GM19240 (cell line): ENCODE measurements at regions not wholly inside any gene's neighbourhood (a gene's known extent, or its start where the extent isn't known, plus 50 kb on each side); places are given as distances from the start of the nearest gene placed in this dataset.
"Not testable (repeated sequence)": the region's sequence is repeated elsewhere in the genome, so short reads cannot be mapped to it uniquely, and the experiment has no call there.

Source experiments
- DNase-seq: peaks from one replicate; pipeline ENCODE4 v3.0.0; 2011; ENCODE audit warnings: low spot score; ENCODE audit not compliant: insufficient read length

GRCh38 chr5:145466533-145466932, 368.6 kb downstream of the PRELID2 start:
- DNase-seq: no peak

DNA sequence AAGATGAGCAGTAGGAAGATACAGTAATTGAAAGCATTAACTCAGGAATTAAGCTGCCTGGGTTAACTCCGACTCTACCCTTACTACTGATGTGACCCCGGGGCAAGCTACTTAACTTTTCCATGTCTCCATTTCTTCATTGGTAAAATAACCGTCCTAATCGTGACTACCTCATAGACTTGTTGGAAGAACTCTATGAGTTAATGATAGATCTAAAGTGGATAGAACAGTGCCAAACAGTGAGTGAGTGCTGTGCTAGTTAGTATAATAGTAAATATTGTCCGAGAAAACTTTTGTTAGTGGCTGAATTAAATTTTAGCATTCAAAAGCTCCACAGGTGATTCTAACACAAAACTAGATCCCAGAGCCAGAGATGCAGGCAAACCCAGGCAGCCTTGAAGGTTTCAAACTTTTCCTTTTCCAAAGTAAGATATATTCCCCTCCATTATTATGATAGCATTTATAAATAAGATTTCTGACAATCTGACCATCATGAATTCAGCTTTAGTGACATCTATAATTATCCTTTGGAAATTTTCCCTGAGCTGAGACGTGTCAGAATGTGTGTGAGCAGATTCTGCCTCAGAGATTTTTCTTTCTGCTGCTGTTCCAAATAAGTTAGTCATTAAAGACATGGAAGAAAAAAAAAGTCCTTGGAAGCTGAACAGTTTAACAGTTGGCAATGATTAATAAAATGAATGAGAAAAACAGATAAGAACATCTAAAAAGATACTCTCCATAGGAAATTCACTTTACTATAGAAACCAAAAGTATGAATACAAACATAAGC, 369.5 kb downstream of the PRELID2 start:
- no peak for DNase-seq

DNA sequence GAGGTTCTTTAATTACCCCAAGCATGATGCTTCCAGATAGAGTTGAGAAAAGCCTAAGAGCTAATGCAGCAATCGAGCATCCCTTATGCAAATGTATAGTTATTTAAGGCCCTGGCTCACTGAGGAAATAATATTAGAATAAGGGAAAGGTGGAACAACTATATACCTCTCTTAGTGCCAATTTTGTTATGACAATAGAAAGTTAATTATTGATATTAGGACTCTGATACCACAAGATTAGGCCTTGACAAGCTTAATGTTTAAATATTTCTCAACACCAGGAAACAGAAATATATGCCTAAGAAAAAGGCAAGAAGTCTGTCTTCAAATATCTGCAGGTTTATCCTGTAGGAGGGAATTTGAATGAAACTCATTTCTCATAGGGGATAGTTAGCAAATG, 371.0 kb downstream of the PRELID2 start:
- DNase-seq: no peak

GRCh38 chr5:145463634-145464033, 371.5 kb downstream of the PRELID2 start:
- no peak for DNase-seq

- no peak for DNase-seq
Observed at GRCh38 chr5:145462525-145462924, 372.6 kb downstream of the PRELID2 start.

- DNase-seq: no peak
Observed at GRCh38 chr5:145450286-145450885, 384.8 kb downstream of the PRELID2 start.

DNA sequence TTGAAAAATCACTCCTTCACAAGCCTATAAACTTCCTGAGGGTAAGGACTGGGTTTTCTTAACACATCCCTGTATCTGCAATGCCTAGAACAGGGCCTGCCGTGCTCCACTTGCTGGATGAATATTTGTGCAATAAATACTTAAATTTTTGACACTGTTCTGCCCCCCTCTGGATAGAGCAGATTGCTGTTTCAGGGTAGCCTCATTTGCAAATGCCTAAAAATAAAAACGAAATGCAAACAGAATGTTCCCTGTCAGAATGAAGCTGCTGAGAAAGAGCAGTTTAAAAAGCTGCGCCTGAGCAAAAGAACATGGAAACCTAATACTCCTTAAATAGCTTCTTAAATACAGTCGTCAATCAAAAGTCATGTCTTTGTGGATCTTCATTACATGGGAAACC, 385.3 kb downstream of the PRELID2 start:
- DNase-seq: no peak

DNA sequence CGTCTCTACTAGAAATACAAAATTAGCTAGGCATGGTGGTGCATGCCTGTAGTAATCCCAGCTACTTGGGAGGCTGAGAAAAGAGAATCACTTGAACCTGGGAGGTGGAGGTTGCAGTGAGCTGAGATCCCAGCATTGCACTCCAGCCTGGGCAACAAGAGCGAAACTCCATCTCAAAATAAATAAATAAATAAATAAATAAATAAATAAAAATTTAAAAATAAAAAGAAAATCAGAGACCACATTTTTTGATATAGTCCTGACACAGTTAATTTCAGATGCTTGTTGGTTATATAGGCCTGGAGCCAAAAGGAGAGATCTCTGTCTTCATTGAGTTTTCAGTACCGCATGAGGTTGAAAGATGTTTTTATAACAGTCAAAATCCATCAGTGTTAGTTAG, 388.3 kb downstream of the PRELID2 start:
- not testable (repeated sequence) for DNase-seq

DNA sequence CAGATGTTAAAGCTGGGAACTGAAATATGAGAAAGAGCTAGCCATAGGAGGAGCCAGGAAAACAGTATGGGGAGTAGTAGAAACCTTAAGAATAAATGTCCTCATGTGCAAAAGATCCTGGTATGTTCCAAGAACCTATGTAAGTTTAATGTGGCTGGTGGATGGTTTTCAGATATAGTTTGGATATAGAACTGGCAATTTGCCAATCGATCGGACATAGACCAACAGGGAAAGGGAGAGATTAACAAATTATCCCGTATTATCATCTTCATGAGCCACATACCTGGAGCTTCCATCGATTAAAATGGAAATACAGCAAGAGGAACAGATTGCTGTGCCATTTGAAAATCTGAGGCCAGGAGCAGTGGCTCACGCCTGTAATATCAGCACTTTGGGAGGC, 388.7 kb downstream of the PRELID2 start:
- no peak for DNase-seq

DNA sequence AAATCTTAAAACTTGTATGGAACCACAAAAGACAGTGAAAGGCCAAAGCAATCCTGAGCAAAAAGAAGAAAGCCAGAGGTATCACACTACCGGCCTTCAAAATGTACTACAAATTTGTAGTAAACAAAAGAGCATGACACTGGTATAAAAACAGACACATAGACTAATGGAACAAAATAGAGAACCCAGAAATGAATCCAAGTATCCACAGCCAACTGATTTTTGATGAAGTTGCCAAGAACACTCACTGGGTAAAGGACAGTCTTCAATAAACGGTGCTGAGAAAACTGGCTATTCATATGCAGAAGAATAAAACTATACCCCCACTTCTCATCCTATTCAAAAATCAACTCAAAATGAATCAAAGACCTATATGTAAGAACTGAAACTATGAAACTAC, 390.1 kb downstream of the PRELID2 start:
- DNase-seq: no peak

- DNase-seq: no peak
Observed at GRCh38 chr5:145443964-145444363, 391.2 kb downstream of the PRELID2 start.

GRCh38 chr5:145443366-145443765, 391.8 kb downstream of the PRELID2 start:
- DNase-seq: no peak

DNA sequence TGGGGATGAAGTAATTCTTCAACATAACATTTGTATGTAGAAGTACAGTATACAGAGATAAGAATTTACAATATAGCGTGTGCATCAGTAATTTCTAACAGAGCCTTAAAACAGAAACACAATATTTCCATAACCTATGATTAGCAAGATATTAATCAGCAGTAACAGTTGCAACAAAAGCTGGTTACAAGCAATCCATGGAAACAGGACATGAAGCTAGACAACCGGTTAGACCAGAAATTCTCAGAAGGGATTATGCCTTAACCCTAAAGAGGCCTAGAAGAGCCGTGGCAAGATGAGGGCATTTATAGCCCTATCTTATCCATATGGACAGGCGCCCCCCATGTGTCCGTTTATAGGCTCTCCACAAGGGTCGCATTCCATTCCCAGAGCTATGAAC, 392.5 kb downstream of the PRELID2 start:
- not testable (repeated sequence) for DNase-seq

DNA sequence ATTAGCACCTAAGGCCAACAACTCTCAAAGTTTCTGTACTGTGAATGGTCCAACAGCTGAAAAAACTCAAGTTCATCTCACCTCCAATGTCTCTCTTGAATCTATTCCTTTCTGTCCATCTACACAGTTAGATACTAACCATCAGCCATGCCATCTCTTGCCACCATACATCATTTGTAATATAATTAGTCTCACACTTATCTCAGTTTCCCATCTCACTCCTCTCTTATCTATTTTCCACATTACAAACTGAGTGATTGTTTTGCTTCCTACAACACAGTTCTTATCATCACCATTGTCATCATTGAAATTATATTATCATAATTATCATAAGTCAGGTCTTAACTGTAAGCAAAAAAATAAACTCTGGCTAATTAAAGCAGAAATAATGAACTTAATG, 393.9 kb downstream of the PRELID2 start:
- no peak for DNase-seq

DNA sequence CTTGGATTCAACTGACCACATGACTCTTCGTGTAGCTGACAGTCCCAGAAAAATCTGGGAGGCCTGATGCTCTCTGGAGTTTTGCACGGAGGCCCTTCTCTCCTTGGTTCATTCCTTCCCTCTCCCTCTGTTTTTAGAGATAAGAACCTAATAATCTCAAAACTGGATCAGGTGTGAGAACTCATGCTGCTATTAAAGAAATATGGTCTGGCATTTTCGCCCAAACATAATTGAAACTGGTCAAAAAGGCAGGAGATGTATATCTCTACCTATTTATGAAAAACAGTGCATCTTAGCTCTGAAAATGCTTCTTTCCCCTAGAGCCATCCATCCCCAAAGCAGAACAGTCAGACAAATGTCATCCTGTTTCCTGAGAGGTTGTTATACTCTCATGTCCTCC, 397.5 kb downstream of the PRELID2 start:
- DNase-seq: no peak

DNA sequence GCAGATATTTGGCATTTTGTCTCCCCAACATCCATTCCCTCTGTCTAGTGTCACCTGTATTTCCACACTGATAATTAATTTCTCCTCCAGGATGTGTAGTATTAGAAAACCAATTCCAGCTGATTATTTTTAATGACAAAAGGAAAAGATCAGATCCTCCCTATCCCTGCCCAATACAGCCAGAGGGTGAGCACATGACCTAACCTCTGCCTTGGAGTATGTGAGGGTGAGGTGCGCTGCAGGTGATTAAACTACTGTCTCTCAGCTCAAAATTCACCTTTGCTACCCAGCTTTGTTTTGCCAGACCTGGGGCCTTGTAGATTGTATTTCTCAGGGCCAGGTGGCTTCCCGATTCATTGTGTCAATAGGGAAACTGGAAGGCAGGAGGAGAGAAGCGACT, 402.1 kb downstream of the PRELID2 start:
- no peak for DNase-seq

GRCh38 chr5:145429170-145429569, 406.0 kb downstream of the PRELID2 start:
- DNase-seq: no peak

DNA sequence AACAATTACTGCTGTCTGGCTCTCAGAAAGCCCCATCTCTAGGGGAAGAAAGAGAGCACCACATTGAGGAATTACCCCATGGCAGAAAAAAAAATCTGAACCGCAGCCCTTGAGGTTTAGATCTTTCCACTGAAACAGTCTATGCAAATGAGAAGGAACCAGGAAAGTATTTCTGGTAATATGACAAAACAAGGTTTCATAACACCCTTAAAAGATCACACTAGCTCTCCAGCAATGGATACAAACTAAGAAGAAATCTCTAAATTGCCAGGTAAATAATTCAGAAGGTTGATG, 427.1 kb downstream of the PRELID2 start:
- no peak for DNase-seq

DNA sequence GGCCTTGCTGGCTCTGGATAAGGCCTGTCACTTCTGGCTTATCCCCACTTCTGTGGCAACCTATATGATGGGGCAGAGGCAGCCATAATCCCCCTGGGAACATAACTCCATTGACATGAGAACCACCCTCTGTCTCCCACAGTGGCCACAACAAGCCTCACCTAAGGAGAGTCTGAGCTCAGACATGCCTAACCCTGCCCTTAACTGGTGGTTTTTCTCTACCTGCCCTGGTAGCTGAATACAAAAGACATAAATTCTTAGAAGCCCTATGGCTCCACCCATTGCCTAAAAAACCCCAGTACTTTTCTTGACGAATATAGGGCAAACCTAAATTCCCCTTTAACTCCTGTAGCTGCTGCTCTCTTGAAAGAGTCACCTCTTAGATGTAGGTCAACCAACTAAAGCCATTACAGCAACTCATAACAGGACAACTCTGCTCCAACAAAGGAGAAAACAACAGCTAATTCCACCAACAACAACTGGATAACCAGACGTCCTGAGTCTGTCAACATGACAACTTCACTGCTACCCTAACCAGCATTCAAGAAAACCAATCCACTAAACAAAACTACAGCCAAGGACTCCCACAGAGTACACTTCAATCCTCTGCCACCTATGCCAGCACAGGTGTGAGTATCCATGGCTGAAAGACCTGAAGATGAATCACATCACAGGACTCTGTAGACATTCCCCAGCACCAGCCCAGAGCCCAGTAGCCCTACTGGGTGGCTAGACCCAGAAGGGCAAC, 427.7 kb downstream of the PRELID2 start:
- DNase-seq: no peak

GRCh38 chr5:145403992-145404391, 431.1 kb downstream of the PRELID2 start:
- DNase-seq: no peak

DNA sequence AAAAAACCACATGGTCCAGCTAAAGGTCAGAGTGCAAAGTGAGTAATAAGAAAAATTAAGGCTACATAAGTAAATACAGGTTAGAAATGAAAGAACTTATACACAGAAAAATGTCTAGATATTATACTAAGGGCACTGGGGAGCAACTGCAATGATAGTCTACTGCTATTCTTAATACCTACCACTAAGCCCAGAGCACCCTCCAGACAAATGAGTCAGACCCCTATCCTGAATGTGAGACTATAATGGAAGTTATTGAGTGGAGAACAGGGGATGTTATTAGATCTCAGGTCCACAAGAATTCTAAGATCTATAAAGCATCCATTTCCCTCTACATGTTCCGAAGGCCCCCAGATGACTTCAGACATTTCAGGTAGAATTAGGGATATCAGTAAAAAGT, 438.3 kb downstream of the PRELID2 start:
- no peak for DNase-seq

DNA sequence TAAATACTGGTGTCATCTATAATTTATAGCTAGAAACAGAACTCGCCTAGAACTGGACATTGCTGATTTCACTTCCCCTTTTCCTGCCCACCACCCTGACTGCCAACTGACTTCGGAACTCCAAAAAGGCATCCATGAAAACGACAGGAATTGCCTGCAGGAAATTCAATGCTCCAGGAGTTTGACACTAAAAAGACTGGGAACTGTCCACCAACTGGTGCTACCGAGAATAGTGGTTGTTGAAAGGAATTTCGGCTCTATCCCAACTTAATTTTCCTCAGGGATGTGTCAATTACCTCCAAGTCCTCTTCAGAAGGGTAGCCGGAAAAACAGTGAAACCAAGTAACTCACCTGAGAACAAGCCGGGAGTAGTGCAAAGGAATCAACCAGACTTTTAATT, 440.0 kb downstream of the PRELID2 start:
- not testable (repeated sequence) for DNase-seq

GRCh38 chr5:145393426-145393825, 441.7 kb downstream of the PRELID2 start:
- DNase-seq: no peak
